Activated gamma-delta T cell treated with anti-CD3 and anti-CD28 coated beads, Interleukin-2, amount 50 U/mL, for 16 hours (primary cell): ENCODE measurements at regions not wholly inside any gene's neighbourhood (a gene's known extent, or its start where the extent isn't known, plus 50 kb on each side); places are given as distances from the start of the nearest gene placed in this dataset.

Source experiments
- DNase-seq: peaks from one replicate; pipeline ENCODE4 v3.0.0-alpha.2; 2020; ENCODE audit warnings: low read depth

DNA sequence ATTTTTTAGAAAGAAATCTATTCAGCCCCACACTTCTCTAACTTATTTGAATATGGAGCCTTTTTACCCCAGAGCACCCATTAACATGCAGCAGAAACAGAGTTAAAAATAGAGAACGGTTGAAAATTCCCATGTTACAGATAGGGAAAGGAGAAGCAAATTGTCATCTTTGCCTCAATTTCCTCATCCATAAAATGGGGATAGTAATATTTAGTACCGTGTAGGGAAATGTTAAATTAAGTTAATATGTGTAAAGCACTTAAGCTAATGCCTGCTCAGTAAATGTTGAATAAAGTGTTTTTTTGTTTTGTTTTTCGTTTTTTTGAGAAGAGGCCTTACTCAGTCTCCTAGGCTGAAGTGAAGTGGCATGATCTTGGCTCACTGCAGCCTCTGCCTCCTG is 50.3 kb downstream of the NAV1 start:
- DNase-seq: no peak

DNA sequence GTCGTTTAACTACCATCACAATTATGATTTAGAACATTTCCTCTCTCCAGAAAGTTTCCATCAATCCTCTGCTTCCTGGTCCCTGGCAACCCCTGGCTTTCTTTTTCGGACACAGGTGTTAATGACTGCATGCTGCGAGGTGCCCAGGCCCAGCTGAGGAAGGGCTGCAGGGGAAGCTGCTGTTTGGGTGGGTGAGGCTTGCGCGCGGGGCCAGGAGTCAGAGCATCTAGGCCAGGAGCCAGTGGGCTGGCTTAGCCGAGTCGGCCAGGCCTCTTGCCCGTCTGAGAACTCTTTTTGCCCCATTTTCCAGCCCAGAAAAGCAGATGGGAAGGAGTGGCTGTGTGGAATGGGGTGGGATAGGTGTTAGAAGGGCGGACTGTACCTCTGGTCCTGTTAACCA is 51.5 kb downstream of the NAV1 start:
- no peak for DNase-seq

DNA sequence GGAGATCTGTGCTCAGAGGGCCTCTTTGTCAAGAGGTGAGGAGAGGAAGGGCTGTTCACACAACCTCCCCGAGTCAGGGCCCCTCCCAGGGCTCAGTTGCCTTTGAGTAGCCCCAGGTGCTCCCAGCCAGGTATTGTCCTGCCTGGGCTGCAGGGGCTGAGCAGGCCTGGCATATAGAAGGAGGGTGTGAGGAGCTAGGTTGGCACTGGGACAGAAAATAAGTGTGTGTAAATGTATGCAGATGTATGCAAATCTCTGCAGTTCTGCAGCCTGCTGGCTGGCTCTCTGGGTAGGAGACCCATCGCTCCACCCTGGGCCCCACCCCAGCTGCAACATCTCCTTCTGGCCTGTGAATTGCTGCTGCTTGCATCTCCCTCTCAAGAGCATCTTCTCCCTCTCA is 52.4 kb downstream of the NAV1 start:
- DNase-seq: no peak

DNA sequence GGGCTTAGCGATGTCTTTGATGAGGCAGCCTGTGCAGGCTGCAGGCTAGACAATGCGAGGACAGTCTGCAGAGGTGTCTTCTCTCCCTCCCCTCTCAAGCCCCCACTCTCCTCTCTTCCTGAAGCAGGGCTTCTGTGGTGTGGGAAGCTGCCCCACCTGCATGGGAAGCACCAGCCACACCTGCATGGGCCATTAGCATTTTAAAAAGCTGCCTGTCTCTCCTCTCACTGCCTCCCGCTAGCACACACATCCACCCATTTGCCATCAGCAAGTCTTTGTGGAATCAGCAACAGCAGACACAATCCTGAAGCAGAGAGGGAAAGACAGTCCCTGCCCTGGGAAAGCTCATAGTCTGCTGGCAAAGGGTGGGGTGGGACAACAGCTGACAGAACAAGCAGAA is 53.1 kb downstream of the NAV1 start:
- DNase-seq: no peak

DNA sequence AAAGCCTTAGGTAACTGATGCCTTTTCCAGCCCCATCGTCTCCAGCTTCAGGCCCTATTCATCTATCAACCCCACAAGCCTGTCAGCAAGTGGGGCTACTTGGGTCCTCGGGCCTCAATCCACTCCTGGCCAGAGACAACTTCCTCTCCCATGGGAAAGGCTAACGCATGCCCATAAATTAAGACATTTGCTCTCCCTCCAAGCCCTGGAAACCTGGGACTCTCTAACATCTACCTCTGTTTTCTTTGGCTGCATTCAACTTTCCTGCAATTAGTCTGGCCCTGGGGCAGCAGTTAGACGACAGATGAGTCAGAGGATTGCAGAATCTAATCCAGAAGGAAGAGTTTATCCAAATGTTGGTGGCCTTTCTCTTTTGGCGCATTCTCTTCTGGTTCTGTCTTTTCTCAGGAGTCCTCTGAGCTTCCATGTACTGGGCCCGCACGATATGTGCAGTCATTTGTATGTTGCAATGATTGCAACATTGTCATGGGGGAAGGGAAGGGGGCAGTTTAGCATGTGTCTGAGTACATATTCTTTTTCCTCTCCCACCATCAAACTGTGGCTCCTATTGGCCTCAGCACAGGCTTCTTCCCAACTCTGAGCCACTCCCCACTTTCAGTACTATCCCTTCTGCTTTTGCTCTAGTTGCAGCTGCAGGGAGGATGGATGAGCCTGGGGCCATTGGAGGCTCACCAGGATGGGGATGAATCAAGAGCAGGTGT is 54.4 kb downstream of the NAV1 start:
- no peak for DNase-seq

- no peak for DNase-seq
Observed at GRCh38 chr1:201594575-201595245, 55.8 kb downstream of the NAV1 start.

- no peak for DNase-seq
Observed at GRCh38 chr1:201595381-201595780, 56.5 kb downstream of the NAV1 start.

- DNase-seq: no peak
Observed at GRCh38 chr1:201596101-201596868, 57.4 kb downstream of the NAV1 start.

GRCh38 chr1:201597551-201598230 is 58.8 kb downstream of the NAV1 start:
- no peak for DNase-seq

DNA sequence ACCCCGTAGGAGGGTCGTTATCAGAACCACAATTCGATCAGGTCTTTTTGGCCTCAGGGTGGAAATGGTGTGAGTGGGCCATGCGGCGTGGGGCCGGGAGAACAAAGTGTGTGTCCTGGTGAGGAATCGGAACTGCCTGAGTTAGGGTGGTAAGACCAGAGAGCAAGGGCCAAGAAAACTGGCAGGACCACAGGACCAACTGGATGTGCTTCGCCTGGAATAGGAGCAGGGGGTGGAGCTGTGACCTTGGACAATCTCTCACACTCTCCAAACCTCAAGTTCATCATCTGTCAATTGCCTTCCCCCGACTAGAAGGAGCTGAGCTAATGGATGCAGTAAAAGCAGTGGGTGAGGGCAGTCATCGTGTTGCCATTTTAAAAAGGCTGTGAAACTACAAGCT is 59.5 kb downstream of the NAV1 start:
- no peak for DNase-seq

- no peak for DNase-seq
Observed at GRCh38 chr1:201598973-201599372, 60.0 kb downstream of the NAV1 start.

GRCh38 chr1:201599548-201599947 is 60.6 kb downstream of the NAV1 start:
- no peak for DNase-seq

- no peak for DNase-seq
Observed at GRCh38 chr1:201602413-201603265, 63.7 kb downstream of the NAV1 start.

- no peak for DNase-seq
Observed at GRCh38 chr1:201603613-201604232, 64.8 kb downstream of the NAV1 start.

GRCh38 chr1:201605385-201606010 is 66.6 kb downstream of the NAV1 start:
- no peak for DNase-seq

- DNase-seq: no peak
Observed at GRCh38 chr1:201606096-201606495, 67.2 kb downstream of the NAV1 start.

DNA sequence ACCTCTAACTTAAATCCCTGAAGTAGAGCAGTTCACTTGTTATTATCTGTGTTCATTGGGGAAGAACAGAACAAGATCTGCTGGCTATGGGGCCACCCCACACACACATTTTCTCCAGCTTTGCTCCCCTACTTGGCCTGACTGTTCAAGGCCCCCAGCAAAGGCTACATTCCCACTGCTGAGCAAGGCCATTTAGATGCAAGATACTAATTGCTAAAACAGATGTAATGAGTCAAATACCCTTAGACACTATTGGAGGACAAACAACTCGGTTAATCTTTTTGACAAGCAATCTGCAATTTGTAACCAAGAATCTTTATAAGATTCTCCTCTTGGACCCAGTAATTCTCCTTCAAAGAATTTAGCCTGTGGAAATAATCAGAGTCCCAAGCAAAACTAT is 67.7 kb downstream of the NAV1 start:
- DNase-seq: no peak

DNA sequence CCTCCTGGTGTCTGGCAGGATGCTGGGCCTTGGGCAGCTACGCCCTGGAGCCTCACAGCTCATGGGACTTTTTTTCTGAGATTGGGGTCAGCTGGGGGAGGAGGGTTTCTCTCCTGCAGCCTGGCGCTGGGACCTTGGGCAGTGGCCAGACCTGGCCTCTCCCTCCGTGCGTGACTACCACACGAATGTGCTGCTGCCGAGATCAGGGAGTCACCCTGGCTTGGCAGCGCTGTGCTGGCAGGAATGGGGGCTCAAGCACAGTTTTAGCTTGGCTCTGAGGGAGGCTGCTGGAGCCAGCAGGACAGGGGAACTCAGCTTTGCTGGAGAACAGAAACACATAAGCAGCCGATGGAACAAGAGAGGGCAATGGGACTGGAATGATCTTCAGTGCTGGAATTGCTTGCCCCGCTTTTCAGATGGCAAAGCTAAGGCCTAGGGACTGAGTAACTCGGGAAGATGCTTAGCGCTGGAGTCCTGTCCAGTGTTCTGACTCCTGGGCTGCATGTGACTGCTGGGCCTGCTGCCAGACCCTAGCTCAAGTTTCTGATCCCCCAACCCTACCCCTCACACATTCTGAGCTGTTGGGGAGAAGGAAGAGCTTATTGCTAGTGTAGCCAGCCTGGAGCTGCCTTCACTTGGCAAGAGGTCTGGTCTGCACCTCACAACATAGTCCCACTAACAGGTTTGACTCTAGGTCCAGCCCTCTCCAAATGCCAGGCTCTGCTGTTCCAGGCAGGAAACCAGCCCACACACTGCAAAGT is 69.9 kb downstream of the NAV1 start:
- DNase-seq: no peak

DNA sequence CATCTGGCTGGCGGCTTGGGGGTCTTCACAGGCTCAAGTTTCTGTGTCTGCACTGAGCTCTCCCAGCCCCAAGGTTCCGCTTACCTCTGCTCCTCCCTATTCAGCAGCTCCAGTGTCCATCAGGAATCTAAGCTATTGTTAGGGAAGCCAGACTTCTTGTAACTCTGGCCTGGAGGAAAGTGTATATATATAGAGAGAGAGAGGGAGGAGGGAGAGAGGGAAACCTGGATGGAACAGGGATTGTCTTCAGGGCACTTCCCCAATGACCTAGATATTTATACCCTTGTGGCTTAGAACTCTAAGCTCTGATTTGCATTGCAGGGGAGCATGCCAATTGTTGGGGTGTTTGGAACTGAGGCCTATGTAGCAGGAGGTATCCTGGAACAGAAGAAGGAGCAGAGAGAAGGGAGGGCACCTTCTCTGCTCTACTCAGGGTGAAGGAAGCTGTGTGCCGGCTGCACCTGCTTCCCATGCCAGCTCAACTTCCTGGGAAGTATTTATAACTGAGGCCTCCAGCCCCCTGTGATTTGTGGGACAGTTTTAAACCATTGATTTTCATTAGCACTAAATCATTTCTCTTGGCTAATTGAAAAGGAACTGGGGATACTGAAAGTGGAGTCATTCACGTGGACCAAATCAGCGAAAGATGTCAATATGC is 70.9 kb downstream of the NAV1 start:
- no peak for DNase-seq
